NCI-H187 treated with DMSO at 0.1 percent for 48 hours (cell line): ENCODE measurements at regions not wholly inside any gene's neighbourhood (a gene's known extent, or its start where the extent isn't known, plus 50 kb on each side); places are given as distances from the start of the nearest gene placed in this dataset.

Experiments used
- DNase-seq: peaks from one replicate; lab custom pipeline; 2025; lab: John Stamatoyannopoulos, UW

DNA sequence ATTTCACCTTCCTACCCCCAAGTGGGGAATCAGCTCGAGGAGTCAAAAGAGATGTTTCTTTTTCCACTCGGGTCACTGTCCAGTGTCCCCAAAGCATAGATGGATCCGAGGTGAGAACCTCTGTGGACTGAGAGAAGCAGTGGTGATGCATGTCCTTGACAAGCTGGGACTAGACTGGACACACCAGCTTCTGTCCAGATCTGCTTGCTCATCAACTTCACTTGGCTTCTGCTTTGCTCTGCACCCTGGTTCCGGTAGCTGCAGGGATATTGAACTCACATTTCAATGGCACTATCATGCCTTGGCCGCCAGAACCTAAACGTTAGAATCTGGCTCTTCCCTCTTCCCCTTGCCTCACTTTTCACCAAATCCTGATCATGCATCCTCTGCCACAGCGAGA lies 50.3 kb upstream of the CXCL12 start:
- no peak for DNase-seq

DNA sequence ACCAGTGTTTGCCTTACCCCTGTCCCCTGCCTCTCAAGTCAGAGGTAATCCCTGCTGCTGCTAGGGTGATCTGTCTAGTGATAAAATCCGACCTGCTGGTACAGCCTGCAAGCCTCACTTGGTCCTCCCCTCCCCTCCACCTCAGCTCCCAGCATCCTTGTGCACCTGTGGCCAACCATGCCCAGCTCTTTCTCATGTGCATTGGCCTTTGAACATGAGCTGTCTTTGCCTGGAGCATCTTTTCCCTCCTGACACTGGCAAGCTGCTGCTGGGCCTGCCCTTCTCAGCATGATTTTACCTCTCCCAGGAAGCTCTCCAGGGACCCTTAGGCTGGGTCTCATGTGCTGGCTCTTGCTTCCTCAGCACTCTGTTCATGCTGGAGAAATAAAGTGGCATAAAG lies 51.3 kb upstream of the CXCL12 start:
- no peak for DNase-seq

DNA sequence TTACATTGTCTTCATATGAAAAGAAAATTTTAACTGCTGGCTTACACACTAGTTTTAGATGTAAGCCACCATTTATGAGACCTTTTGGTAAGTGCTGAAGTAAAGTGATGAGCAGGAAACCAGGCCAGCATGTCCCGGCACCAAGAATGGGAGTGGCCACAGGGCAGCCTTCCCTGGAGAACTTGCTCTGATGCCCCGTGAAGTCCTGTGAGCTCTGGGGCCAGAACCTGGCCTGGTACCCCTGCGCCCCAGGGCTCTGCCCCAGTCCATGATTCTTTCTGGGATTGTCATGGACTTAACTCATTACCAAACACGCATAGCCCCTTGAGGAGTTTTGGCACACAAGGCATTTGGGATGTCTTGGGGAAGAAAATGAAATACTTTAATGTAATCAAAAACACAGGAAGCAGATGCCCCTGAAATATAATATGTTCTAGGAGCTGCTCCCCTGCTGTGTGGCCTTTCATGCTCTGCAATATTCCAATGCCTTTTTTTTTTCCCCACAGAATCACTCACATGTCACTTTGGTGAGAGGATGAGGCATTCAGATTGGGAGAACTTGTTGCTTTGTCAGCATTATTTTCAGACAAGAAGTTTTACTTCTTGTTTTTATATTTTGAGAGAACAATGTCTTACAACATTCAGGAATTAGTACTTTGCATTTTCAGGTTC lies 53.1 kb upstream of the CXCL12 start:
- DNase-seq, result no peak

DNA sequence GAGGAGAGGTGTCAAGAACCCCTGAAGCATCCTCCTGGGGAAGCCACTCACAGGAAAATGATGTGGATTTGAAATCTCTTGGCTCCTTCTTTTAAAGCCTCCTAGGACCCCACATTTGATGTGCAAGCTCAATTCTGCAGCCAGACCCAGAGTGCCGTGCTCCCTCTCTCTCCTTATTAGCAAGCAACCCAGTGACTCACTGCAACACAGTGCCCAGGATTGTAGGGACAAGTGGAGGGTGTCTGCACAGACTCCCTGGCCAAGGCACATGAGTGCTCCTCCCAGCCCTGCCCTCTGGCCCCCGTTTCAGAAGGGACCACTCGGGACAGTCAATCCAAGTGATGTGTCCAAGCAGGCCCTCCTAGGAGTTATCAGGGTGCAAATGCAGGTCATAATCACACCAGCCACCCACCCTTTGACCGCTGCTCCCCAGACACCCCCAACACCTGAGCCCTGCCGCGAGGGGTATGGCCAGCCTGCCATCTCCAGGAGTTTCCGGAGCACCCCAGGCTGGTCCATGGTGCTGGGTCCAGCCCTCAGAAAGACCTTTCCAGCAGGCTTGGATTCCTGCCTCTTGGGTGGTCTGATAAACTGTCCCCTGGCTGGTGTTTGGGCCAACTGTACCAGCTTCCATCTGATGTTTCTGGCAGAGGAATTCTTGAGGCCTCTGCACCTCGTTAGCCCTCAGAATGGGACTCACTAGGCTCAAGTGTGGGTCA lies 54.5 kb upstream of the CXCL12 start:
- no peak for DNase-seq

DNA sequence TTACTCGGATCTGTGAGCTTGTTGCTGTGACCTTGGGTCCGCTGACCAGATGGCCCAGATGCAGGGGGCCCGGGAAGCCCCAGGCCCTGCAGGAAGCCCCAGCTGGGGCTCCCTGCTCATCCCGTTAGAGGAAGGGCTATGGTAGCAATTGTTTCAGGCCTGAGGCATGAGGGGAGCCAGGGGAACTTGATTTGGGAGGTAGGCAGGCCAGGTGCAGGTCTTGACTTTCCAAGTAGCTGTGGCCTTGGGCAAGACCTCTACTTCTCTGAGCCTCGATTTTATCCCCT lies 55.0 kb upstream of the CXCL12 start:
- DNase-seq, result no peak

DNA sequence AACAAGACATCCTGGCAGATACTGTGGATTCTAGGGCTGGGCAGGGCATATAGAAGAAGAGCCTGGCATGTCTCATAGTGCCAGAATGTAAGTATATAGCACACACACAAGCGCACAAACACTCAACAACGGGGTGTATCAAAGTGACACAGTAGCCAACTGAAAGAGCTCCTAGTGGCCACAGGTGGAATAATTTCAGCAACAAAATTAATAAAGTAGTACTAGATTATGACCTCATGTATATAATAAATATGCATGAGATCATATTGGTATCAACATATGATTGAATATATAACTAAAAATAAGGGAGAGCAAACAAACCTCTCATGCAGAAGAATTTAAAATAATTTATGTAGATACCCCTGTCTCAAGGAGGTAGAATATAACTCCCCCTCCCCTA lies 72.4 kb upstream of the CXCL12 start:
- DNase-seq, result no peak

DNA sequence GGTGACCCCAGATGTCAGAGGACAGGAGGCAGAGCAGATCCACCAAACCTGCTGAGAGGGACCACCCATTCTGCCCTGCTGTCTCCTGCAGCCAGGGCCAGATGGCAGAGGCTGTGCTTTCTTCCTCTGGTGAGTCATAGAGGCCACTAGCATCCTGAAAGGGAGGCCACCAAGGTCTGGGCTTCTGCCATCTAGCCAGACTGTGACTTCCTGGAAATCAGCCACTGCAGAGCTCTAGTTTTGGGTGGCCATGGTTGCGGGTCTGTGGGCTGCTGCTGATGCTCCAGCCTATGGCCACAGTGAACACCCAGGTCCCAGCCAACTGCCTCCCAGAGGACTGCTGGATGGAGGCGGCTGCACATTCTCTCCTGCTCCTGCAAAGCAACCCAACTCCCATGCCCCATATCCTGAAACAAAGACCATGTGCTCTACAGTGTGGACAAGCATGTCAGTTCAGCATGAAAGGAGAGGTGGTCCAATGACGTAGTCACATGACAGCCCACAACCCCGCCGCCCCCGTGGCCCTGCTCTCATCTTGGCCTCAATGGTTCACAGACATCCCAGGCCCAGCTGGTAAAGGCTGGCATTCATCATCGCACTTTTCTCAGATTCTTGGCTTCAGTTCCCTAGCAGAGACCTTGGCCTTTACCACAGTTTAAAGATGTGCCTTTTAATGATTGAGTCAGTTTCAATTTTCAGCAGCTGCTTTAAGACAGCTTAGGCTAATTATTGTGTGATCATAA lies 73.9 kb upstream of the CXCL12 start:
- DNase-seq, result no peak

DNA sequence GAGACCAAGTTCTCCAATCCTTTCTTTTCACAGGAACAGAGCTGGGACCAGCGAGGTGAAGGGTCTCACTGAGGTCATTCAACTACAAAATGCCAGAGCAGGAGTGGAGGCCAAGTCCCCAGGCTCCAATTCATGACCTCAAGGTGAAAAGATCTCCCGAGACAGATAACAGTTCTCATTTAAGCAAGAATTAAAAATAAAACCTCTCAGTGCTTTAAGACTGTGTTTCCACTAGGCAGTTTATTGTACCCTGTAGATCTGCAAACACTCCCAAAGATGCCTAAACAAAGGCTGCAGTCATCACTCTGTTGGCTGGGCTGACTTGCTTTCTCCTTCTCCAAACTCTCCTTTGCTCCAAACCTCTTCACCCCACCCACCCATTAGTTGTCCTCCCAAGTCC lies 74.8 kb upstream of the CXCL12 start:
- no peak for DNase-seq

DNA sequence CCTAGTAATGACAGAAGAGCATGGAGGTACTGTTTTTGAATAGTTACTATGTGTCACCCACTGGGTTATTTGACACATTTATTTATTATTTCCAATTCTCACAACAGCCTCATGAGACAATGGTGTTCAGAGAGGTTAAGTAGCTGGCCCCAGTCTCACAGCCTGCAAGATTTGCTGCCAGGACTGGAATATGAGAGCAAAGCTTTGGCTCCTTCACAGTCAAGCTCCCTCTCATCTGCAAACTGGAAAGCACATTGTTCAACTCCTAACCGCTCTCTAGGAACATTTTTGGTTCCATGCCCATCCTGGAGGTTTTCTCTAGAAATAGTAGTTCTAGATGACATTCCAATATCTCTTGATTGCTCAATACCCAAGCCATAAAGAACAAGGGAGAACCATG lies 75.5 kb upstream of the CXCL12 start:
- no peak for DNase-seq

DNA sequence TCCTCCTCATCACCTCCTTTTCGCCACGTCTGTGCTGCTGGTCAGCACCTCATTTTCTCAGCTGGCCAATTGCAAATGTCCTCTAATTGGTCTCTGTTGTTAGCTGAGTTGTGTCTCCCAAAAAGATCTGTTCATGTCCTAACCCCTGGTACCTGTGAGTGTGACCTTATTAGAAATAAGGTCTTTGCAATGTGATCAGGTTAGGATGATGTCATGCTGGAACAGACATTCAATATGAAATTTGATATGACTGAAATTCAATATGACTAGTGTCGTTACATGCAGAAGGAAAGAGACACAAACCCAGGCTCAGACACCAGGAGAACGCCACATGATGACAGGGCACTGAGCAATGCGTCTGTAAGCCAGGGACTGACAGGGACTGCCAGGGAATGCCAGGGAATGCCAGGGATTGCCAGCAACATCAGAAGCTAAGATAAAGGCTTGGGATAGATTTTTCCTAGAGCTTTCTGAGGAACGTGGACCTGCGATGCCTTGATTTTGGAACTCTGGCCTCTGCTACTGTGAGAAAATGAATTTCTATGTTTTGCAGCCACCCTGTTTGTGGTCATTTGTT lies 77.5 kb upstream of the CXCL12 start:
- DNase-seq, result no peak

DNA sequence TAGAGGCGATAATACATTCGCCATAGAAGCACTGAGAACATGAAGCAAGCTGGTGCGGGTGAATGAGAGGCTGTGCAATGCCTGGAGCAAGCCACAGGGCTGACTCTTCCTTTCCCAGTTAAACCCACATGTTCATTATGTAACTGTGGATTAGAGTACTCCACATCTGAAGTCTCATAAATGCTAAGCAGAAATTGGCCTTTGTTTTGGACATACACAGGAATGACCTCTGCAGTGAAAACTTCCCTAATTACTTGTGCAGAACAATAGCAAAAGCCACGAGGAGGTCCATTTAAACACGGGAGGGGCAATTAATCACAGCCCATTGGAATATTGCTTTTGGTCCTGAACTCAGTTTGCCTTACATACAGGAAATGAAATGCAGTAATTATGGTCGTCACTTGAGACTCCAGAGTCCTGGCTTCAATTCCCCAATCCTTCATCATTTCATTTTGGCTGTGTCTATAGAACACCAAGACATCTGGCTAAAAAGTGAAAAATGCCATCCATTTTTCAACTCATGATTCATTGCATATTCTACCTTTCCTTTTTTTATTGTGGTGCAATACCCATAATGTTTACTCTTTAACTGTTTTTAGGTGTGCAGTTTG lies 78.7 kb upstream of the CXCL12 start:
- no peak for DNase-seq

DNA sequence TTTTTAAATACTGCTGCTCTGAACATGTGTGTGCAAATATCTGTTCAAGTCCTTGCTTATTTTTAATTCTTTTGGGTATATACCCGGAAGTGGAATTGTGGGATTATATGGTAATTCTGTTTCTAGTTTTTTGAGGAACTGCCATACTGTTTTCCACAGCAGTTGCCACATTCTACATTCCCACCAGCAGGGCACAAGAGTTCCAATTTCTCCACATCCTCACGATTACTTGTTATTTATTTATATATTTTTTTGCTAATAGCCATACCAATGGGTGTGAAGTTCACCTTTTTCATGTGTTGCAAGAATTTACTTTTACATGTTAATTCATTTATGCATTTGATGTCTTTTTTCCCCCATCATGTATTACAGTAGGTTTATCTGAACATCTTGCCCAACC lies 79.6 kb upstream of the CXCL12 start:
- no peak for DNase-seq

DNA sequence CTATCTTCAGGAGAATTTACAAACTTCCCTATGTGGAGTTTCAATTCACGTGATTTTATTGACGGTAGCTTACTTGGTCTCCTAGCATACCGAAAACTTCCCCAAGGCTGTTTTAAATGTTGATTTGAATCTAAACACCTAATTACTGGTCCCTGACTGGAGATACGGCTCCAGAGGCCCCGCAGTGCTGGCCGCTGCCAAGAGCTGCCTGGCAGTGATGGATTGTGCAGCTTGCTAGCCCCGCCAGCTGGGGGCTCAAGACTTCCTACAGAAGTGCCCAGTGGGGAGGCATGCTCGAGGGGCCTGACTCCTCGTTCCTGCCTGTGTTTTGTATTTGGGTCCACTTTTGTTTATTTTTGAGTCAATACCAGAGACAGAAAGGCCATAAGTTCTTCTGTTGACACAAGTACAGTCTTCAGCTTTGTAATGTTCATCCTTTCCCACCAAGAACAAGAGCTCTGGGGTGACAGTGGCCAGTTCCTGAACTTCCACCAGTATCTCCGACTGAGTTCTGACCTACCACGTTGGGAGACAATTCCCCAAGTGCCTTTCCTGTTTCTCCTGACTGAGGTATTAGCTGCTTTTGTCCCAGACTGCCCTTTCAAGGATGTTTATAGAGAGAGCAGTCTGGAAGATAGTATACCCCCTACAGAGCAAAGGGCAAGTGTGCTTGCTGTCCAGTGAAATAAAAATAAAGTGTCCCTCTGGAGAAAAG lies 80.7 kb upstream of the CXCL12 start:
- DNase-seq, result no peak

DNA sequence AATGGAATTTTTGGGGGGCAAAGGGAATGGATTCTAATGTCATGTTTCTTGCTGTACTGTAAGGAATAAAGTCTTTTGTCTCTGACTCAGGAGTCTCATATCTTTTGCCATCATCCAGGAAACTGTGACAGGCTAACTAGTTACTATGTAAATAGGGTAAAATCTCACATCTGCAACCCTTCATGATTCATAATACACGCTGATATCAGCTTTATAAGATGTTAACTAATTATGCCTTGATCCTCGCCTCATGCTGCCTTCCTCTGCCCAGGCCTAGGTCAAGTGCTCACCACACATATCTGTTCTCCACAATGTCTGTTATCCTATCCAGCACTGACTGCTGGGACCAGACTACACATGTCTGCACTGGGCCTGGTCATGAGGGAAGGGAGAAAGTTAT lies 81.3 kb upstream of the CXCL12 start:
- DNase-seq, result no peak

DNA sequence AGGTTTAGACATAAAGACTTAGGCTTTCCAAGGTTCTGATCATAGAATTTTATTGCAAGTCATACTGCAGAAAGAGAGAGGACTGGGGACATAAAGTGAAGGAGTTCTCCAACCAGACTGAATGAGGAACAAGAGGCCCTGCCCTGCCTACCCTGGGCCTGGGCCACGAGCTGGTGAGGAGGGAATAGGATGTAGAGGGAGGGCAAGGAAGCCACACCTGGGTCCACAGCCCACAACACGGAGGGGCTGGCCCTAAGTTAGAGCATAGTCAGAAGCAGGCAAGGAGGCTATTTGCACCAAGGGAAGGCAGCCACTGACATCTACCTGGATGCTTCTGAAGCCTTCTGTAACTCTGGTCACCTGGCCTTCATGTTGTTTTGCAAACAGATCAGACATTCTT lies 82.2 kb upstream of the CXCL12 start:
- DNase-seq, result no peak

DNA sequence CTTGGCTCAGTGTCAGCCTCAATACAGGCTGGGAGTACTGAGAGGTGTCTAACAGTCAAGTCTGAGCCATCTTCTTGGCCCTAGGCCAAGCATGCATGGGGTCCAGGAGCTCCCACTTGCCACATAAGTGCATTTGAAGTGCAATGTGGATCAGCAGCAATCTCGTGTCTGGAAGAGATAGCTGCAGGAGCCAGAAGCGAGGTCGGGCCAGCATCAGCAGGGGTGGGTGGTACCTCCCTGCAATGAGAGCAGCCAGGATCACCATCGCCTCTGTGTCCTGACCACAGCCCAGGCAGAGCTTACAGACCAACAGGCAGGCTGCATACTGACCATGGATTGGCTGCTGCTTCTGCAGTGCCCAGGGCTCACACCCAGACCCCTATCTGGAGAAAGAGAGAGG lies 83.0 kb upstream of the CXCL12 start:
- DNase-seq, result no peak

DNA sequence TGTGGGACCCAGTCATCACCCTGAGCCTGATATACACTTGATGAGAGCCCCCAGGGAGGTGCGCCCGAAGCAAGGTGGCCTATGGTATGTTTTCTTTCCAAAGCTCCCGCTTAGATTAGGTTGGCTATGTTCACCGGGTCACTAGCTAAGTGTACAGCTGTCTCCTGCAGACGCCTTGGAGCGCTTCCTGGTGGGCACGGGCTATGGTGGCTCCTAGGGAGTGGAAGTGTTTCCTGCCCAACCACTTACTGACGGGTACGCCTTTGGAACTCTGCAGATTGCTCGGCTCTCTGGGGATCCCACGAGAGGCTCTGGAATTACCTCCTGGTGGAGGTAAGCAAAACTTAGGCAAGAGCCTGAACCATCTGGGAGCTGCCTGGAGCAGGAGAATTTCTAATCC lies 83.6 kb upstream of the CXCL12 start:
- DNase-seq, result no peak

DNA sequence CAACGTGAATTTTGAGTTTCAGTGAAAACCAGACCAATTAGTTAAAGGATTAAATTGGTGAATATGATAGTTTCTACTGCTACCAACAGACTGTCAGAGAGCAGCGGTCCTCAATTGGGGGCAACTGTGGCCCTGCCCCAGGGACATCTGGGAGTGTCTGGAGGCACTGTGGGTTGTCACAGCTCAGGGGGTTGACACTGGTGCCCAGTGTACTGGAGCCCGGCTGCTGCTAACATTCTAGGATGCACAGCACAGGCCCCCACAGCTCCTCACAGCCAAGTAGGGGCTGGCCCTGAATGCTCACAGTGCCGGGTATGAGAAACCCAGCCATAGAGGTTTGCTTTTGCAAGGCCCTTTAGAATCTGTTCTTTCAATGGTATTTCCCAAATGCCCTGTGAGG lies 84.1 kb upstream of the CXCL12 start:
- no peak for DNase-seq

DNA sequence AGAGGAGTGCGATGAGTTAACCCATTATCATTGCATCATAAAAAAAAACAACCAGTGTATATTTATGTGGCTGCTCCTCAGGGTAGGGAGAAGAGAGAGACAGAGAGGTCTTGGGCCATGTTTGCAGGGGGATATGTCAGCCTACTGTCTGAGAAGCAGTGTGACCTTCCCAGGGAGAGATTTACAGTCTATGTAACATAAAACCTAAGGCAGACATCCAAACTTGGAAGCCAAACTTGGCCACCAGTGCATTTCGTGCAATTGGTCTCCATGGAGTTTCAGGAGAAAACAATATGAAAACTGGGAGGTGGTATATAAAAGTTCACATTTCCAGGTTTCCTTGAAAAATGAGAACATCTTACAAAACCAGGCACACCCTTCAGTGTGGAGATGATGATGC lies 85.9 kb upstream of the CXCL12 start:
- no peak for DNase-seq

DNA sequence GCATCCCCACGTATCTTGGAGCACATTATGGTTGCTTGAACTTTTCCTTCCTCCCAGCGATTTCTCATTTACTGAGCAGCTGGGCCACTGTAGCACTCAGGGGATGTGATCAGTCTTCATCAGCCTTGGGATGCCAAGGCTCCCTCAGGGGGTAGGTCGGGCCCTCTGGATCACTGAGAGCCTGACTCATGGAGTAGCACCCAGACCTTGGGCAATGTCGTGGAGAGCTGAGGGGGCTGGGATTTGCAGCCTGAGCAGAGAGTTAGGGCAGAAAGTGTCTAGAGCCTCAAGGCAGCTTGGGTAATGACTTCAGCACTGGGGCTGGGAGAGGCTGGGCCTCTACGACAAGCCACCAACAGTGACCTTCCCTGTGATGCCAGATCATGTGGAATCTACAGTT lies 86.5 kb upstream of the CXCL12 start:
- no peak for DNase-seq

DNA sequence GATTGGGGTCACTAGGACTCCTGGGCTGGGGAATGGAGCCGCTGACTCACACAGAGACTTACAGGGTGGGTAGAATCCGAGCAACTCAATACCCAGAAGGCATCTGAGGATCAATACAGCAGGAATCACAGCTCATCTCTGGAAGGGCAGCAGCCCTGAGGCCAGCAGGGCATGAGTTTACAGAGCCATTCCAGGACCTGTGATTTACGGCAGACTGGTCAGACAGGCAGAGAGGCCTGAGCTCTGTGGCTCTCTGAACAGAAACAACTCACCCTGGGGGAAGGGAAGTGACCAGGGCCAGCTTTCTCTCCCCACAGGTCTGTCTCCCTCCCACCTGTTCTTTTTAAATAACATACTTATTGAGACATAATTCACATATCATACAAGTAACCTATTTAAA lies 88.2 kb upstream of the CXCL12 start:
- no peak for DNase-seq

DNA sequence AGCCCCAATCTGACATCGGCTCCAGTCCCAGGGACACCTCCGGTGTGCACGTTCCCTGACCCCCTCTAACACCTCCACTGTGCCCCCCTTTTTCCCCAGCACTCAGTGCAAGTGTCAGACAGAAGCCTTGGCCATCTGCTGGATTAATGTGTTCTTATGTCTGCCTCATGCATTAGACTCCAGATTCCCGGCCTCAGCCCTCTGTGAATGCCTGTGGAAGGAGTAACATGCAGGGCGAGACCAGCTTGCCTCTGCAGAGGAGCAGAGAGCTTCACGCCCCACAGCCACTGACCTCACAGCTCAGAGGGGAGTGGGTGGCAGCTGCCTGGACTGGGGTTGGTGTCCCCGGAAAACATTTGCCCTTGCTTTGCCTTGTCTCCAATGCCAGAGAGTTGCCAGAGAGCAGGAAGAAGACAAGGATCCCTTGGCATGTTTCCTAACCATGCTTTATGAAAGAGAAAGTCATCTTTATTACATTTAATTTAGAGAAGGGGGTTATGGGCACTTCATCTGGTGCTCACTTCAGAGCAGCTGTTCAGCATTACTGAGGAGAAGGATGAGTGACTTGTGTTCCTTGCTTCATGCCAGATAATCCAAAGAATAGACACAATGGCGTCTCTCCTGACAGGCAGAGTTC lies 91.6 kb upstream of the CXCL12 start:
- DNase-seq, result no peak
